Stimulated activated CD8-positive, alpha-beta memory T cell treated with anti-CD3 and anti-CD28 coated beads, Interleukin-15, amount 100 ng/mL, for 48 hours (primary cell): ENCODE measurements at regions not wholly inside any gene's neighbourhood (a gene's known extent, or its start where the extent isn't known, plus 50 kb on each side); places are given as distances from the start of the nearest gene placed in this dataset.

Experiments used
- DNase-seq, 2 donors: peaks; one replicate each; pipeline ENCODE4 v3.0.0-alpha.2; 2020; ENCODE audit warnings: low read depth in 2 of 2

DNA sequence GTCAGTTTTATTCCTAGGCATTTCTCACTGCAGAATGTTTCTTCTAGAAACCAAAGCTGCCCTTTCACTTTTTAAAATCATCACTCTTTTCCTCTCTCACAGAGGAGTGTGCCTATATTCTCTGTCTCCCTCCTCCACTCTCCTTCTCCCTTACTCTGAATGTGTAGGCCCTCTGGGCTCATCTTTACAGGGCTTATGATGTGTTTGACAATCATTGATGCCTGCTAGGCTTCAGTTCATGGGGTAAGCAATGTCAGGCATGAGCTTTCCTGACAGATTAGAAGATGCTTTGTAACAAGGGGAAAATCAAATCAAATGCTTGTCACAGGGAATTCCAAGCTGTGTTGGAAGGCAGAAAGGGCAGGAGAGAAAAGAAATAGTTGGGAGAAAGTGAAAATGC lies 742.9 kb downstream of the SORCS3 start:
- no peak for DNase-seq

DNA sequence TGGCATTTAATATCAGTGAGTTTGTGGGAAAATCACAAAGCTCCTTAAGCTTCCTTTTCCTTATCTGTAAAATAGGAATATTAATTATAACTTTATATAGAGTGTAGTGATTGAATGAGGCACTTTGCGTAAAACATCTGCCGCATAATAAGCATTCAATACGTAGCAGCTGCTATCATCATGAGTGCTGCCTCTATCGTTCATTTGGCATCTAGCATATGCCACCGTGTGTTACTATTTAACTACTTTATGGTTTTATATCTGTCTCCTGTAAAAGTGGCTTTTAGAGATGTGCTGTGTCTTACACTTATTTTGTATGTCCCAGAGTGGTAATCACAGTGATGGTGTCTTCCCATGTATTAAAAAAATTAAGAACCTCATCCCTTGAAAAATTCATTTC lies 729.6 kb downstream of the SORCS3 start:
- no peak for DNase-seq

DNA sequence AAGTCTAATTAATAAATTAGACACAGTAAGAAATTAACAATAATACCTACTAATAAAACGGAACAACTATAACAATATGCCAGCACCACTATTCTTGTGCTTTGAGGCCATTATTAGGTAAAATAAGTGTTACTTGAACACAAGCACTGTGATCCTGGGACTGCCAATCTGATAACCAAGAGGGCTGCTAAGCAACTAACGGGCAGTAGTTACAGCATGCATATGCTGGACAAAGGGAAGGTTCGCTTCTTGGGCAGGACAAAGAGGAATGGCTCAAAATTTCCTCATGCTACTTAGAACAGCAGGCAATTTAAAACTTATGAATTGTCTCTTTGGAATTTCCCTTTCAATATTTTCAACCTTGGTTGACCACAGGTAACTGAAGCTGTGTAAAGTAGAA lies 718.6 kb downstream of the SORCS3 start:
- no peak for DNase-seq

DNA sequence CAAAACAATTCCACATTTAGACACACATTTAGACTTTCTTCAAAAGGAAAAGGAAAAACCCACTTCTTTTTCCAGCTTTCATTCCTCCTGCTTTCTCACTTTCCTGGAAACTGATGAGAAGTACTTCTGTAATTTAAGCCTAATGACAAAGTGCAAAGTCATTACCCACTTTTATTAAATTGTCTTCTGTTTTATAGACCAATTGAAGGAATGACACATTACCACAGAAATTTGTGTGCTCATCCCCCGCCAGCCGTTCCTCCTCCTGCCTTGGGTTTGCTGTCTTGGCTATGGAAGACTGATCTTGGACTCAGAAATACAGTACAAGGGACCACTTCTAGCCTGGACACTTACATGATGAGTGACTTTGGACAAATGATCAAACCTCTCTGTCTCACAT lies 717.8 kb downstream of the SORCS3 start:
- DNase-seq, result no peak

DNA sequence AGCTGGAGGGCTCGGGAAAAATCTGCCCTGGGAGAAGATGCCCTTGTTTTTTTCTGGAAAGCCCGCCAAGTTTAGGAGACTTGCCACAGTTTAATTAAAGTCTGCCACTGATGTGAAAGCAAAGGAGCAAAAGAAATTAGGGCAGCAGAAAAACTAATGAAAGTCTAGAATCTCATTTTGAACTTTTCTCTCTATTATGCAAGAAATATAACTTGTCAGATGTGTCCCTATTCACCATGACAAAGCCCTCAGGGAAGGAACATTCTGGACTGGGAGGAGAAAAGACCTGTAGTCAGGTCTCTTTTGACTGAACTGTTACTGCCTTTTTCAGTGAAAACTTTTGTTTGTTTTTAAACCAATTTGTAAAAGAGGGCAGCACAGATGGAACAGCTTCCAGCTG lies 715.5 kb downstream of the SORCS3 start:
- no peak for DNase-seq

DNA sequence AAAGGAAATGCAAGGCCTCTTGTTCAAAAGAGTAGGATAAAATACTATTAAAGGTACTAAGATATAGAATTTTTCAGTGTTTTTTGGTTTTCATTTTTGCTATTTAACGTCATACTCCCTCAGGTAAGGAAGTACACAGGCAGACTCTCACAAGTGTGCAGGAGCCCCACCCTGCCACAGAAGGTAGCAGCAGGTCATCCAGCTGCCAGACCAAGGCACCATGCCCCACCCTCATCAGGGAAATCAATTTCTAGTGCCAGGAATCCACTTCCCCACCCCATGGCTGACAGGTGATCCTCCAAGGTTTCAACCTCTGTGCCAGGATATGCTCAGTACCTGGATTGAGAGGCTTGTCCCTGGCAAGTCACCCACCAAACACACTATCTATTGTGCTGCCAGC lies 712.9 kb downstream of the SORCS3 start:
- DNase-seq, result no peak

DNA sequence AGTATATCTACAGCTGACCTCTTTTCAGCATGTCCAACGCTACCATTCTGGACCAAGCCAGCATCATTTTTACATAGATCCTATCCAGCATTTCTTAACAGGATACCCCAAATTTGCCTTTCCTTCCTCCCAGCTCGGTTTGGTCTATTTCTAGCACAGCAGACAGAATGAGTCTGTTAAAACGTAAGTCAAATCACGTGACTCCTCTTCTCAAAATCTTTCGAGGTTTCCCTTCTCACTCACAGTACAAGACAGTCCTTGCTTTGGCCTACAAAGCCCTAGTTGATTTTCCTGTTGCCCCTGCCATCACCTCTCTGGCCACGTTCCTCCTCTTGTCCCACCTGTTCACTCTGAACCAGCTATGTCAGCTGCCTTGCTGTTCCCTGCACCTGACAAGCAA lies 711.7 kb downstream of the SORCS3 start:
- DNase-seq, result no peak

DNA sequence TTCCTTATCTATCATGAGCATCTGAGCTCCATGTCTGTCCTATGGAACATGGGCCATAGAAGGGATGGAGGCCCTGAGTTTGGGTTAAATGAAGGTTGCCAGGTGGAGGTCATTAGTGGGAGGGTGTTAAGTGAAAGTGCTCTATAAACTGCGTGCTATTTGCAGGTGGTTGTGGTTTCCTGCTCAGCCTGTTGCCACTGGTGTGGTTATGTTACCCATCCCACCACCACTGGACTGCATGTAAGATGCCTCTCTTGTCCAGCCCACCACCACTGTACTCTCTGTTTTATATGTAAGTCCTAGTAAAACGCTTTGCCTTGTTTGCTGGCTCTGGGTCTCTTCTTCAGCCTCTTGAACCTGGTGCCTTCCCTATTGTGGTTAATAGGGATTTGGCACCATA lies 711.2 kb downstream of the SORCS3 start:
- no peak for DNase-seq

DNA sequence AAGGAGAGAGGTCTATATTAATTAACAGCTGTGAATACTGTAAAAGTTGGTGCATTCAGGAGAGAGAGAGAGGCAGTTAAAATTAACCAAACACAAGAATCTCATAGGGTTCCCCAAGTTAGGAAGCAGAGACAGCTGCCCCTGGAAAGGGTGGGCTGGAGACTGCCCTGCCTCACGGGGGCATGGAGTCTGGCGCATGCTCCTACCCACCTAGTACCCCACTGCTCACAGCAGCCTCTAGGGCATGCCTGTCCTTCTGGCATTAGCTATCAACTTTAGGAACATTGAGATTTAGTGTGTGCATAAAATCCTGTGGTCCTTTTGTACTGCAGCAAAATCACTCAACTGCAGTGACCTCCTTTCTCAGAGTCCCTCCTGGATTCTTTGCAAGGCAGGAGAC lies 710.1 kb downstream of the SORCS3 start:
- DNase-seq, result no peak

DNA sequence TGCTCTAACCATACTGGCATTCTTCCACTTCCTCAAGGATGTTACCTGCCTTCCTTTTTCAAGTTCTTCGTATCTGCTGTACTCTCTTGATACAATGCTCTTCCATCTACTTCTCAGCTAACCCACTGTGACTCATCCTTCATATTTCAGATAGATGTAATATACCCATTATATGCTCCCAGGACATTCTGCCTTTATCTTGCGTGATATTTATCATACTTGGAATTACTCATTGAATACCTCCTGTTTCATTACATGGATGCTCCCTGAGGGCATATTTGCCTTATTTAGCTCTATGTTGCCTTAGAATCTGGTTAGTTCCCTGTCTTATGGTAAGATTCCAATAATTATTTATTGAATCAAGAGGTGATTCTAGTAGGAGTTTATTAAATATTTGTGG lies 706.4 kb downstream of the SORCS3 start:
- DNase-seq, result no peak

DNA sequence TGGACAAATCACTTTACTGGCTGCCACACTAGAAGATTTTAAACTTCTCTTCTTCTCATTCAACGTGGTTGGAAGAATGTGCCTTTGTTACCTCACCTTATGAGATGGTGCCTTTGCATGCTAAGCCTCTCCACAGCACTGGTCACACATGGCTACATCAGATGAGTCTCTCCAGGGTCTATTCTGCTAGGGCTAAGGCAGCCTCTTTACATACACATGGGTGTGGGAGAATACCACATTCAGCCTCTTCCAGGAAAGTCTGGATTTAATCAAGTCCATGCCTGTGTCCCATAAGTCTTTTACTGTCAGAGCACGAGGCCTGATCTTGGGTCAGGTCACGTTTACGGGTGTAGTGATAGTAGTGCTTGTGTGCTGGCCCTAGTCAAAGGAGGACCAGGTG lies 701.5 kb downstream of the SORCS3 start:
- DNase-seq, result no peak

DNA sequence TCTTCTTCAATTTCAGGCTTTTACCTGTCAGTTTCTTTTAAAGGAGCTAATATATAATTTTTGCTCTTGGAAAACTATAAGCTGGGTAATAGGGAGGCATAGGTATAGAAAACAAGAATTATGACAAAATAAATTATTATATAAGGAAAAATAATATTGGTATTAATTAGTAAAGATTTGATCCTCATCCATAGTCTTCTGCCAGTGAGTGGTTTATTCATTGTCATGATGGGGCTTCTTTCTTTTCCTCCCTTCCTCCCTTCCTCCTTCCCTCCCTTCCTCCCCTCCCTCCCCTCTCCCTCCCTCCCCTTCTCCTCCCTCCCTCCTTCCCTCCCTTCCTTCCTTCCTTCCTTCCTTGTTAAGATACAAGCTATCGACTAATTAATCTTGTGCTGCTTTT lies 698.6 kb downstream of the SORCS3 start:
- no peak for DNase-seq

DNA sequence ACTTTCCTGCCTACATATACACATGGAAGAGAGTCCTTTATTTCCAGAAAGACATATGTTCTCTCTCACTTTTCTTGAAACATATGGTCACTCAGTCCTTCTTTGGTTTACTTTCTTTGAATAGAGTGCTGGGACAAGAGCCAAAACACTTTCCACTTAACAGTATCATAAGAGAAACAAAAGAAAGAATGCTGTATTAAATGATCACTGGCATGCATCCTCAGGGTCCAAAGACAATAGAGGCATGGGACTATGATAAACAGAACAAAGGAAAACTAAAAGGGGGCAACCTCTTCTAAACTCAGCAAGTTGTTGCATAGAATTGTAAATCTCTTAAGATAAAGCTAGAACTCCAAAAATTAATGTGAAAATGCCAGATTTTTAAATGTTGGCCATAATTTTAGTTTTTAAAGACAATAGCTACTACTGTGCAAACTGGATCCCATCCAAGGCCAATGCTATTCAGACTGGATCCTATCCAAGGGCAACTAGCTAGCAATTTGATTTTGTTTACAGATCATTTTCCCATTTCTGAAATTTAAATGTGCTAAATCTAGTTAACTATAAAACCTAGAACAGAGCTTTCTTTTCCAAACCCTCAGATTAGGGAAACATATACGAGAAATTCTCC lies 687.5 kb downstream of the SORCS3 start:
- no peak for DNase-seq
